ENCODE measurements at regions not wholly inside any gene's neighbourhood (a gene's known extent, or its start where the extent isn't known, plus 50 kb on each side); places are given as distances from the start of the nearest gene placed in this dataset.

DNA sequence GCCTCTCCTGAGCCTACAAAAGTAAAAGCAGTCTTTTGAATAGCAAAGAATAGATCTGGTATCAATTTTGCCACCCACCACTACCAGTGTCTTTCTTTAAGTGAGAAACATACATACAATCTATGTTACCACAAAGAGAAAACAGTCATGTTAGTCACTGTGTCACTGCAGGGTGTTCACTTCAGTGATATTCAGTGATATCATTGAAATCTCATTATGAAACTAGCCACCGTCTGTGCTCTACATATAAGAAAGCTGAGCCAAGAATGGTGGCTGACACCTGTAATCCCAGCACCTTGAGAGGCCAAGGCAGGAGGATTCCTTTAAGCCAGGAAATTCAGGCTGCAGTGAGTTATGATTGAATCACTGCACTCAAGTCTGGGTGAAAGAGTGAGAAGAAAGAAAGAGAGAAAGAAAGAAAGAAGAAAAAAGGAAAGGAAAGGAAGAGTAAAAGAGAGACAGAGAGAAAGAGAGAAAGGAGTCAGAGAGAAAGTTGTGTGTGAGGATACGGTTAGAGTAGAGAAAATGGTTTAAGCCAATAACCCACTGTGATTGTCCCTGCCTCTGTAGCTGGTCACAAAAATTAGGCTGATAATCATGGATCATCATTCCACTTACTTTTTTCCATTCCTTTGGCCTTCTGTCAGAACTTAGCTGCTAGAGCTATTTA is 847.1 kb downstream of the FAM181B start (continued):
- TF ChIP-seq, protein P1, sequence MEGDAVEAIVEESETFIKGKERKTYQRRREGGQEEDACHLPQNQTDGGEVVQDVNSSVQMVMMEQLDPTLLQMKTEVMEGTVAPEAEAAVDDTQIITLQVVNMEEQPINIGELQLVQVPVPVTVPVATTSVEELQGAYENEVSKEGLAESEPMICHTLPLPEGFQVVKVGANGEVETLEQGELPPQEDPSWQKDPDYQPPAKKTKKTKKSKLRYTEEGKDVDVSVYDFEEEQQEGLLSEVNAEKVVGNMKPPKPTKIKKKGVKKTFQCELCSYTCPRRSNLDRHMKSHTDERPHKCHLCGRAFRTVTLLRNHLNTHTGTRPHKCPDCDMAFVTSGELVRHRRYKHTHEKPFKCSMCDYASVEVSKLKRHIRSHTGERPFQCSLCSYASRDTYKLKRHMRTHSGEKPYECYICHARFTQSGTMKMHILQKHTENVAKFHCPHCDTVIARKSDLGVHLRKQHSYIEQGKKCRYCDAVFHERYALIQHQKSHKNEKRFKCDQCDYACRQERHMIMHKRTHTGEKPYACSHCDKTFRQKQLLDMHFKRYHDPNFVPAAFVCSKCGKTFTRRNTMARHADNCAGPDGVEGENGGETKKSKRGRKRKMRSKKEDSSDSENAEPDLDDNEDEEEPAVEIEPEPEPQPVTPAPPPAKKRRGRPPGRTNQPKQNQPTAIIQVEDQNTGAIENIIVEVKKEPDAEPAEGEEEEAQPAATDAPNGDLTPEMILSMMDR (IDR thresholded peaks at IDR 0.05; ENCODE audit: low read depth, low read length, missing input control) = no peak
- TF ChIP-seq RXRA (IDR thresholded peaks at IDR 0.05) = no peak
- no peak for TF ChIP-seq JUND (IDR thresholded peaks at IDR 0.05)
- no peak for TF ChIP-seq TAF1 (conservative IDR thresholded peaks at IDR 0.05)
- TF ChIP-seq, protein P2, sequence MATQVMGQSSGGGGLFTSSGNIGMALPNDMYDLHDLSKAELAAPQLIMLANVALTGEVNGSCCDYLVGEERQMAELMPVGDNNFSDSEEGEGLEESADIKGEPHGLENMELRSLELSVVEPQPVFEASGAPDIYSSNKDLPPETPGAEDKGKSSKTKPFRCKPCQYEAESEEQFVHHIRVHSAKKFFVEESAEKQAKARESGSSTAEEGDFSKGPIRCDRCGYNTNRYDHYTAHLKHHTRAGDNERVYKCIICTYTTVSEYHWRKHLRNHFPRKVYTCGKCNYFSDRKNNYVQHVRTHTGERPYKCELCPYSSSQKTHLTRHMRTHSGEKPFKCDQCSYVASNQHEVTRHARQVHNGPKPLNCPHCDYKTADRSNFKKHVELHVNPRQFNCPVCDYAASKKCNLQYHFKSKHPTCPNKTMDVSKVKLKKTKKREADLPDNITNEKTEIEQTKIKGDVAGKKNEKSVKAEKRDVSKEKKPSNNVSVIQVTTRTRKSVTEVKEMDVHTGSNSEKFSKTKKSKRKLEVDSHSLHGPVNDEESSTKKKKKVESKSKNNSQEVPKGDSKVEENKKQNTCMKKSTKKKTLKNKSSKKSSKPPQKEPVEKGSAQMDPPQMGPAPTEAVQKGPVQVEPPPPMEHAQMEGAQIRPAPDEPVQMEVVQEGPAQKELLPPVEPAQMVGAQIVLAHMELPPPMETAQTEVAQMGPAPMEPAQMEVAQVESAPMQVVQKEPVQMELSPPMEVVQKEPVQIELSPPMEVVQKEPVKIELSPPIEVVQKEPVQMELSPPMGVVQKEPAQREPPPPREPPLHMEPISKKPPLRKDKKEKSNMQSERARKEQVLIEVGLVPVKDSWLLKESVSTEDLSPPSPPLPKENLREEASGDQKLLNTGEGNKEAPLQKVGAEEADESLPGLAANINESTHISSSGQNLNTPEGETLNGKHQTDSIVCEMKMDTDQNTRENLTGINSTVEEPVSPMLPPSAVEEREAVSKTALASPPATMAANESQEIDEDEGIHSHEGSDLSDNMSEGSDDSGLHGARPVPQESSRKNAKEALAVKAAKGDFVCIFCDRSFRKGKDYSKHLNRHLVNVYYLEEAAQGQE (IDR thresholded peaks at IDR 0.05) = no peak

DNA sequence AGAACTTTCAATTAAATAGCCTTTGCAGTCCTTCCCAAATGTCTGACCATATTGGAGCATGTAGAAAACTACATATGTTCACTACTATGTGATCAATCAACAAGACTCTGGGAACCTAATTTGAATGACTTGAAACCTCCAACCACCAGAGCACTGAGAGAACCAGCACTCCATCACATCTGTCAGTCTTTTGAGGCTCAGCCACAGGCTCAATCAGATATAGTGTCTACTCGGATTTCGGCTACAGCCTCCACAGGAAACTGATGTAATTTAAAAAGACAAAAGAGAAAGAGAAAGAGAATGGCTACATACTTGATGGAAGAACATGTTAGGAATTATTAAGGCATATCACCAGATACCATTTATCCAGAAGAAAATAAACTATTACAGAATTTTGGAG is 859.0 kb downstream of the FAM181B start:
- H3K27me3 ChIP-seq (ENCODE audit: control insufficient read depth in 4 of 4, insufficient read depth in 4 of 4, low read length in 3 of 4) = peaks cover 0 to 3% (median 0%) of the 10 kb centered on the region in 4 donors
- no peak overlapping the region for H3K4me3 ChIP-seq (ENCODE audit: low read depth in 1 of 3, low read length in 3 of 3)
- no peaks in the 10 kb centered on the region for H3K9me3 ChIP-seq (ENCODE audit: control insufficient read depth in 4 of 4, low read length in 3 of 4)
- 26% methylated on average over 2 of the region's 2 CpGs for WGBS
- no peak for DNase-seq (ENCODE audit: low spot score)
- no peaks in the 10 kb centered on the region for H3K4me1 ChIP-seq (ENCODE audit: control insufficient read depth in 4 of 4, insufficient read depth in 4 of 4, low read length in 3 of 4)
- no peak overlapping the region for H3K9ac ChIP-seq (ENCODE audit: low read depth in 1 of 2, low read length in 2 of 2)
- TF ChIP-seq, protein P3, sequence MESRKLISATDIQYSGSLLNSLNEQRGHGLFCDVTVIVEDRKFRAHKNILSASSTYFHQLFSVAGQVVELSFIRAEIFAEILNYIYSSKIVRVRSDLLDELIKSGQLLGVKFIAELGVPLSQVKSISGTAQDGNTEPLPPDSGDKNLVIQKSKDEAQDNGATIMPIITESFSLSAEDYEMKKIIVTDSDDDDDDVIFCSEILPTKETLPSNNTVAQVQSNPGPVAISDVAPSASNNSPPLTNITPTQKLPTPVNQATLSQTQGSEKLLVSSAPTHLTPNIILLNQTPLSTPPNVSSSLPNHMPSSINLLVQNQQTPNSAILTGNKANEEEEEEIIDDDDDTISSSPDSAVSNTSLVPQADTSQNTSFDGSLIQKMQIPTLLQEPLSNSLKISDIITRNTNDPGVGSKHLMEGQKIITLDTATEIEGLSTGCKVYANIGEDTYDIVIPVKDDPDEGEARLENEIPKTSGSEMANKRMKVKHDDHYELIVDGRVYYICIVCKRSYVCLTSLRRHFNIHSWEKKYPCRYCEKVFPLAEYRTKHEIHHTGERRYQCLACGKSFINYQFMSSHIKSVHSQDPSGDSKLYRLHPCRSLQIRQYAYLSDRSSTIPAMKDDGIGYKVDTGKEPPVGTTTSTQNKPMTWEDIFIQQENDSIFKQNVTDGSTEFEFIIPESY (IDR thresholded peaks at IDR 0.05) = no peak
- TF ChIP-seq HNF4G (IDR thresholded peaks at IDR 0.05) = no peak
- TF ChIP-seq FOXA1 (IDR thresholded peaks at IDR 0.05) = no peak
- TF ChIP-seq, protein P2 (IDR thresholded peaks at IDR 0.05) = no peak
- no peak for TF ChIP-seq HNF4A (conservative IDR thresholded peaks at IDR 0.05)
- TF ChIP-seq JUND (IDR thresholded peaks at IDR 0.05) = no peak
- TF ChIP-seq FOXA2 (IDR thresholded peaks at IDR 0.05) = no peak
- TF ChIP-seq TAF1 (conservative IDR thresholded peaks at IDR 0.05) = no peak
- TF ChIP-seq EGR1 (IDR thresholded peaks at IDR 0.05; ENCODE audit: low read depth in 2 of 2) = no peak
- no peak for TF ChIP-seq NR2F2 (IDR thresholded peaks at IDR 0.05)
- TF ChIP-seq RAD21 (IDR thresholded peaks at IDR 0.05) = no peak
- TF ChIP-seq, protein P4, sequence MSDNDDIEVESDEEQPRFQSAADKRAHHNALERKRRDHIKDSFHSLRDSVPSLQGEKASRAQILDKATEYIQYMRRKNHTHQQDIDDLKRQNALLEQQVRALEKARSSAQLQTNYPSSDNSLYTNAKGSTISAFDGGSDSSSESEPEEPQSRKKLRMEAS (IDR thresholded peaks at IDR 0.05) = no peak
- no peak for TF ChIP-seq YY1 (IDR thresholded peaks at IDR 0.05)
- TF ChIP-seq, protein P5, sequence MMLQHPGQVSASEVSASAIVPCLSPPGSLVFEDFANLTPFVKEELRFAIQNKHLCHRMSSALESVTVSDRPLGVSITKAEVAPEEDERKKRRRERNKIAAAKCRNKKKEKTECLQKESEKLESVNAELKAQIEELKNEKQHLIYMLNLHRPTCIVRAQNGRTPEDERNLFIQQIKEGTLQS (IDR thresholded peaks at IDR 0.05) = no peak
- TF ChIP-seq, protein P1 (IDR thresholded peaks at IDR 0.05; ENCODE audit: low read depth, low read length, missing input control) = no peak
- TF ChIP-seq GABPA (IDR thresholded peaks at IDR 0.05 in 1 of 2, conservative IDR thresholded peaks at IDR 0.05 in 1 of 2) = no peak
- H3K27ac ChIP-seq (ENCODE audit: low read depth in 1 of 2, low read length in 2 of 2) = no peak overlapping the region
- no peaks in the 10 kb centered on the region for H3K36me3 ChIP-seq (ENCODE audit: control insufficient read depth in 4 of 4, insufficient read depth in 3 of 4, low read depth in 1 of 4, low read length in 3 of 4)

Measured in liver (tissue), 8 donors.